ENCODE measurements at regions not wholly inside any gene's neighbourhood (a gene's known extent, or its start where the extent isn't known, plus 50 kb on each side); places are given as distances from the start of the nearest gene placed in this dataset.

- TF ChIP-seq CTCF (IDR thresholded peaks at IDR 0.05; ENCODE audit: poor library complexity) (no peak), EZH2 (IDR thresholded peaks at IDR 0.05; ENCODE audit: borderline replicate concordance) (no peak)
Measured at GRCh38 chr13:64165826-64166225, 2750.2 kb upstream of the PCDH20 start.

All from hepatocyte (in vitro differentiated cells).